ENCODE measurements at regions not wholly inside any gene's neighbourhood (a gene's known extent, or its start where the extent isn't known, plus 50 kb on each side); places are given as distances from the start of the nearest gene placed in this dataset.

GRCh38 chr2:176647325-176648165, 378.3 kb downstream of the MTX2 start:
- TF ChIP-seq CTCF (IDR thresholded peaks at IDR 0.05) (no peak), EP300 (IDR thresholded peaks at IDR 0.05) (no peak), POLR2A (IDR thresholded peaks at IDR 0.05) (no peak), POLR2AphosphoS5 (IDR thresholded peaks at IDR 0.05) (no peak)

All from stomach (tissue), 4 donors.